MCF 10A (cell line): ENCODE measurements at regions not wholly inside any gene's neighbourhood (a gene's known extent, or its start where the extent isn't known, plus 50 kb on each side); places are given as distances from the start of the nearest gene placed in this dataset.

ENCODE experiments used
- BruUV-seq: library from RNA; stranded (reverse); fragments of 400-500 nt; replicated peaks from 2 replicates; lab custom pipeline; 2021; lab: Mats Ljungman, UMichigan
- CTCF ChIA-PET: fragments of 300-600 bp; sonication (Branson Sonifier 250); formaldehyde crosslinking; extraction: SDS; loops from one replicate; lab custom pipeline; 2021; ENCODE audit warnings: antibody characterized with exemption, inconsistent platforms; lab: Yijun Ruan, JAX
- POLR2A ChIA-PET: fragments of 300-600, 350-650 bp; sonication (Branson Sonifier 250); formaldehyde crosslinking; extraction: SDS; loops from one replicate; lab custom pipeline; 2020; ENCODE audit warnings: antibody characterized with exemption, inconsistent platforms; lab: Yijun Ruan, JAX
- DNase-seq: peaks from one replicate; pipeline ENCODE4 v3.0.0-alpha.2; 2018; ENCODE audit not compliant: unreplicated experiment
- H3K27ac Mint-ChIP-seq: one replicate; pipeline ENCODE4 v1.8.0; 2022; ENCODE audit warnings: mild to moderate bottlenecking, low read depth, mixed read lengths; ENCODE audit not compliant: unreplicated experiment
- H3K27me3 Mint-ChIP-seq: one replicate; pipeline ENCODE4 v1.8.0; 2022; ENCODE audit warnings: mixed read lengths; ENCODE audit not compliant: insufficient read depth, unreplicated experiment
- H3K36me3 Mint-ChIP-seq: one replicate; pipeline ENCODE4 v1.8.0; 2022; ENCODE audit warnings: mild to moderate bottlenecking, moderate library complexity, mixed read lengths; ENCODE audit not compliant: insufficient read depth, unreplicated experiment
- H3K4me1 Mint-ChIP-seq: one replicate; pipeline ENCODE4 v1.8.0; 2022; ENCODE audit warnings: mixed read lengths; ENCODE audit not compliant: insufficient read depth, unreplicated experiment
- H3K4me3 Mint-ChIP-seq: one replicate; pipeline ENCODE4 v1.8.0; 2022; ENCODE audit warnings: mild to moderate bottlenecking, moderate library complexity, mixed read lengths; ENCODE audit not compliant: unreplicated experiment
- H3K9me3 Mint-ChIP-seq: one replicate; pipeline ENCODE4 v1.8.0; 2022; ENCODE audit warnings: mixed read lengths; ENCODE audit not compliant: unreplicated experiment
- intact Hi-C: fragments of 100-400 bp; cut with micrococcal nuclease; formaldehyde crosslinking; loops from 2 replicates; pipeline ENCODE4 v1.14.1; 2022
- TF ChIP-seq, protein P1 (sequence below): fragments of 200-600 bp; IDR thresholded peaks from one replicate; pipeline ENCODE4 v1.8.0; 2022; ENCODE audit warnings: antibody characterized with exemption, mild to moderate bottlenecking; ENCODE audit not compliant: unreplicated experiment

GRCh38 chr3:111252779-111253178 is 181.2 kb downstream of the NECTIN3 start:
- no TSS peak for BruUV-seq
- CTCF ChIA-PET: interaction anchor here (1.1 kb wide), 1 partner anchor 54 kb away, joined by 3 read pairs; no protein-coding TSS in a partner anchor
- Mint-ChIP-seq H3K27ac (no peak overlapping the region), H3K4me3 (peak overlapping the region; percentile 16), H3K27me3 (no peaks in the 10 kb centered on the region), H3K4me1 (peaks cover 21% of the 10 kb centered on the region), H3K36me3 (peaks cover 5% of the 10 kb centered on the region), H3K9me3 (no peaks in the 10 kb centered on the region)
- POLR2A ChIA-PET: no interaction called here
- intact Hi-C loops: no loop called here
- TF ChIP-seq, protein P1, sequence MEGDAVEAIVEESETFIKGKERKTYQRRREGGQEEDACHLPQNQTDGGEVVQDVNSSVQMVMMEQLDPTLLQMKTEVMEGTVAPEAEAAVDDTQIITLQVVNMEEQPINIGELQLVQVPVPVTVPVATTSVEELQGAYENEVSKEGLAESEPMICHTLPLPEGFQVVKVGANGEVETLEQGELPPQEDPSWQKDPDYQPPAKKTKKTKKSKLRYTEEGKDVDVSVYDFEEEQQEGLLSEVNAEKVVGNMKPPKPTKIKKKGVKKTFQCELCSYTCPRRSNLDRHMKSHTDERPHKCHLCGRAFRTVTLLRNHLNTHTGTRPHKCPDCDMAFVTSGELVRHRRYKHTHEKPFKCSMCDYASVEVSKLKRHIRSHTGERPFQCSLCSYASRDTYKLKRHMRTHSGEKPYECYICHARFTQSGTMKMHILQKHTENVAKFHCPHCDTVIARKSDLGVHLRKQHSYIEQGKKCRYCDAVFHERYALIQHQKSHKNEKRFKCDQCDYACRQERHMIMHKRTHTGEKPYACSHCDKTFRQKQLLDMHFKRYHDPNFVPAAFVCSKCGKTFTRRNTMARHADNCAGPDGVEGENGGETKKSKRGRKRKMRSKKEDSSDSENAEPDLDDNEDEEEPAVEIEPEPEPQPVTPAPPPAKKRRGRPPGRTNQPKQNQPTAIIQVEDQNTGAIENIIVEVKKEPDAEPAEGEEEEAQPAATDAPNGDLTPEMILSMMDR: no peak
- peak; percentile 43 for DNase-seq

GRCh38 chr3:111253733-111254132 is 182.1 kb downstream of the NECTIN3 start:
- CTCF ChIA-PET: no interaction called here
- TF ChIP-seq, protein P1: no peak
- DNase-seq: no peak
- Mint-ChIP-seq H3K9me3 (no peaks in the 10 kb centered on the region), H3K36me3 (peaks cover 5% of the 10 kb centered on the region), H3K4me3 (no peak overlapping the region), H3K4me1 (peaks cover 16% of the 10 kb centered on the region), H3K27me3 (no peaks in the 10 kb centered on the region), H3K27ac (no peak overlapping the region)
- intact Hi-C loops: no loop called here
- BruUV-seq: no TSS peak
- POLR2A ChIA-PET: no interaction called here

GRCh38 chr3:111260878-111261277 is 189.3 kb downstream of the NECTIN3 start:
- Mint-ChIP-seq H3K4me1 (no peaks in the 10 kb centered on the region), H3K36me3 (peaks cover 5% of the 10 kb centered on the region), H3K9me3 (peaks cover 6% of the 10 kb centered on the region), H3K4me3 (no peak overlapping the region), H3K27me3 (no peaks in the 10 kb centered on the region), H3K27ac (no peak overlapping the region)
- no peak for DNase-seq
- BruUV-seq: no TSS peak
- intact Hi-C loops: no loop called here
- ChIA-PET POLR2A (interaction anchor here (0.7 kb wide), 1 partner anchor 79 kb away, joined by 3 read pairs; no protein-coding TSS in a partner anchor), CTCF (no interaction called here)
- TF ChIP-seq, protein P1: no peak

- Mint-ChIP-seq H3K9me3 (no peaks in the 10 kb centered on the region), H3K4me3 (no peak overlapping the region), H3K27me3 (no peaks in the 10 kb centered on the region), H3K27ac (no peak overlapping the region), H3K36me3 (no peaks in the 10 kb centered on the region), H3K4me1 (no peaks in the 10 kb centered on the region)
- POLR2A ChIA-PET: no interaction called here
- TF ChIP-seq, protein P1: no peak
- CTCF ChIA-PET: interaction anchor here (1.5 kb wide), 1 partner anchor 69 kb away, joined by 4 read pairs; no protein-coding TSS in a partner anchor
- intact Hi-C loops: no loop called here
- no TSS peak for BruUV-seq
- no peak for DNase-seq
Measured at GRCh38 chr3:111269777-111270176, 198.2 kb downstream of the NECTIN3 start.
